ENCODE measurements at regions not wholly inside any gene's neighbourhood (a gene's known extent, or its start where the extent isn't known, plus 50 kb on each side); places are given as distances from the start of the nearest gene placed in this dataset.

DNA sequence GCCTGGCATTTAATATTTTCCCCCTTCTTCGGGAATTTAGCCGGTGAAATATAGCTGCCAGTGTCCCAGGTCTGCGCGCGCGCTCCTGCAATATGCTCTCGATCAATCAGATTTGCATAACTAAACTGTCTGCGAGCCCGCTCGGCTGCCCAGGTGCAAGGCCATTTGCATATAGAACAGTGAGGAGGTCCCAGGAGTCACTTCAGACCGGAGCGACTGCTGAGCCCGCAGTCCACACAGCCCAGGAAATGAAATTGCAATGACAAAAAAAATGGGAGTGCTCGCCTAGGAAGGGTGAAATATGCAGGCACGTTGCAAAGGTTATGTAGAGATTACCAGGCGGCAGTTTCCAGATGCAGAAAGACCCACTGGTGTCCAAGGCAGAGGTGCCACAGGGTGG is 228.5 kb downstream of the VRK1 start:
- DNase-seq: no peak
- peaks cover 22% of the 10 kb centered on the region for H3K4me1 Mint-ChIP-seq
- peak; percentile 54 for ATAC-seq (ENCODE audit: low read depth)
- TF ChIP-seq, protein P1, sequence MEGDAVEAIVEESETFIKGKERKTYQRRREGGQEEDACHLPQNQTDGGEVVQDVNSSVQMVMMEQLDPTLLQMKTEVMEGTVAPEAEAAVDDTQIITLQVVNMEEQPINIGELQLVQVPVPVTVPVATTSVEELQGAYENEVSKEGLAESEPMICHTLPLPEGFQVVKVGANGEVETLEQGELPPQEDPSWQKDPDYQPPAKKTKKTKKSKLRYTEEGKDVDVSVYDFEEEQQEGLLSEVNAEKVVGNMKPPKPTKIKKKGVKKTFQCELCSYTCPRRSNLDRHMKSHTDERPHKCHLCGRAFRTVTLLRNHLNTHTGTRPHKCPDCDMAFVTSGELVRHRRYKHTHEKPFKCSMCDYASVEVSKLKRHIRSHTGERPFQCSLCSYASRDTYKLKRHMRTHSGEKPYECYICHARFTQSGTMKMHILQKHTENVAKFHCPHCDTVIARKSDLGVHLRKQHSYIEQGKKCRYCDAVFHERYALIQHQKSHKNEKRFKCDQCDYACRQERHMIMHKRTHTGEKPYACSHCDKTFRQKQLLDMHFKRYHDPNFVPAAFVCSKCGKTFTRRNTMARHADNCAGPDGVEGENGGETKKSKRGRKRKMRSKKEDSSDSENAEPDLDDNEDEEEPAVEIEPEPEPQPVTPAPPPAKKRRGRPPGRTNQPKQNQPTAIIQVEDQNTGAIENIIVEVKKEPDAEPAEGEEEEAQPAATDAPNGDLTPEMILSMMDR (IDR thresholded peaks at IDR 0.05): no peak
- H3K27ac Mint-ChIP-seq: no peak overlapping the region
- H3K4me3 Mint-ChIP-seq: peak overlapping the region; percentile 29
- no peaks in the 10 kb centered on the region for H3K36me3 Mint-ChIP-seq (ENCODE audit: low read depth)
- ChIA-PET POLR2A (no interaction called here), CTCF (no interaction called here)
- no peaks in the 10 kb centered on the region for H3K9me3 Mint-ChIP-seq
- intact Hi-C loops (cut with micrococcal nuclease): no loop called here
- peaks cover 22% of the 10 kb centered on the region for H3K27me3 Mint-ChIP-seq

DNA sequence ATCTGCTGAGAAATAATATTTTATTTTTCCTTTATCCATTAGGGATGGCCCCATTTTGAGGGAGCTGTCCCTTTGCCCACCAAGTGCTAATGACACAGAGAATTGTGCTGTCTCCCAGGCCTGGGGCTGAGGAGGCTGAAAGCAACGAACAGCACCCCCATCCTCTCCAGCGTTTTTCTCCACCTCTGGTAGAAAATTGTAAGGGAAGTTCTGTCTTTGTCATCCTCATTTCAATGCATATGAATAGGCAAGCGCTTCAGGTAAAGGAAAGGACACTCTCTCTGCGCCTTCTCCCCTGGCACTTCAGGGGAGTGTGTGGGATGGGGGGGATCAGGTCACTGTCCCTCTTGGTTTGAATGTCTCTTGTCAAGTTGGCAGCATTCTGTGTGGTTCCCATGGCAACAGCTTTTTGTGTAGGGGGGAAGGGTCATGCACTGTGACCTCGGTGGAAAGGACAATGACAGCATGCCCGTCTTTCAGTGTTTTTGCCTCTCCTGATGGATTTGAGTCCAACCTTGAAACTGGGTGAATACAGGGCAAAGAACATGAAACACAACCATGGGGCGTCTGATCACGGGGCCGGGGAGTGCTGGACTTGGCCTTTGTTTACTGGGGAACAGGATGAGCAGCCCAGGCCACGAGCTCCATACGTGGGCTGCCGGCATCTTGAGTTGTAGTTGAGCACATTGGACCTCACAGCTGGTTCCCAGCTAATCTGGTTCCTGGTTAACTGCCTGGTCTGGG is 230.2 kb downstream of the VRK1 start:
- H3K27me3 Mint-ChIP-seq: peaks cover 36% of the 10 kb centered on the region
- no peak overlapping the region for H3K4me3 Mint-ChIP-seq
- ATAC-seq (ENCODE audit: low read depth) (no peak), DNase-seq (no peak)
- peaks cover 19% of the 10 kb centered on the region for H3K4me1 Mint-ChIP-seq
- POLR2A ChIA-PET: no interaction called here
- peaks cover 5% of the 10 kb centered on the region for H3K9me3 Mint-ChIP-seq
- no peak overlapping the region for H3K27ac Mint-ChIP-seq
- no peaks in the 10 kb centered on the region for H3K36me3 Mint-ChIP-seq (ENCODE audit: low read depth)
- CTCF ChIA-PET: no interaction called here
- intact Hi-C loops (cut with micrococcal nuclease): no loop called here
- TF ChIP-seq, protein P1 (IDR thresholded peaks at IDR 0.05): no peak

DNA sequence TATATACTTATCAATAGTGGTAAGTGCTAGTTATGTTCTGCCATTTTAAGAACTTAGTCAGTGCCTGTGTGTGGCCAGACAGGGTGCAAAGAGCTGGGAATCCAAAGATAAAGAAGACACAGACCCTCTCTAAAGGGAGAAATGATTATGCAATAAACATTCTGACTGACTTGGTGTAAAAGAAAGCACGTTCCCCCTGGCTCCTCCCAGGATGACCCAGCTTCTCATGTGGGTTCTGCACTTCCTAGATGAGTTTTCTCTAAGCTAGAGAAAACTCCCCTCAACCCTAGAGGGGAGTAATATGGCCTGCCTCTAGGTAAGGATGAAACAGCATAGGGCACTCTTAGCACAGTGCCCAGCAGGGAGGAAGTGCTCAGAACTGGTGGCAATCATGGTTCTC is 231.2 kb downstream of the VRK1 start:
- H3K4me3 Mint-ChIP-seq: no peak overlapping the region
- DNase-seq (no peak), ATAC-seq (ENCODE audit: low read depth) (no peak)
- no peak overlapping the region for H3K27ac Mint-ChIP-seq
- H3K4me1 Mint-ChIP-seq: peaks cover 23% of the 10 kb centered on the region
- TF ChIP-seq, protein P1 (IDR thresholded peaks at IDR 0.05): no peak
- CTCF ChIA-PET: no interaction called here
- no peaks in the 10 kb centered on the region for H3K36me3 Mint-ChIP-seq (ENCODE audit: low read depth)
- POLR2A ChIA-PET: no interaction called here
- peaks cover 40% of the 10 kb centered on the region for H3K27me3 Mint-ChIP-seq
- H3K9me3 Mint-ChIP-seq: peaks cover 5% of the 10 kb centered on the region
- intact Hi-C loops (cut with micrococcal nuclease): no loop called here

DNA sequence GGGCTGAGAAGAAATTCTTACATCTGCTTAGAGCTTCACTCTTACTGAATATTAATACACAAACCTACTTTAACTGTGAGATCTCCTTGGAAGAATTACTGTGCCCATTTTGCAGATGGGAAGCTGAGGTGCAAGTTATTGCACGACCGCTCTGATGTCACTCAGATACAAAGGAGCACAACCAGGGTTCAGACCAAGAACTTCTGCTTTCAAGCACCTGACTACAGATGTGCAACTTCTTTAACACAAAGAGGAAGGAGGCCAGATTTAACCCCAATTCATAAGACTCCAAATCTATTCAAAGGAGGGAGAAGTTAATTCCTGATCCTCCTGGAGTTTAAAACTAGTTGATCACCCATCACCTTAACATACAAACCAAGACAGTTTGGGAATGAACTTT is 232.6 kb downstream of the VRK1 start:
- ATAC-seq (ENCODE audit: low read depth) (no peak), DNase-seq (no peak)
- Mint-ChIP-seq H3K9me3 (peaks cover 5% of the 10 kb centered on the region), H3K36me3 (ENCODE audit: low read depth) (no peaks in the 10 kb centered on the region), H3K27me3 (peaks cover 40% of the 10 kb centered on the region), H3K27ac (no peak overlapping the region), H3K4me1 (peaks cover 23% of the 10 kb centered on the region), H3K4me3 (no peak overlapping the region)
- ChIA-PET CTCF (no interaction called here), POLR2A (no interaction called here)
- TF ChIP-seq, protein P1 (IDR thresholded peaks at IDR 0.05): no peak
- intact Hi-C loops (cut with micrococcal nuclease): no loop called here

DNA sequence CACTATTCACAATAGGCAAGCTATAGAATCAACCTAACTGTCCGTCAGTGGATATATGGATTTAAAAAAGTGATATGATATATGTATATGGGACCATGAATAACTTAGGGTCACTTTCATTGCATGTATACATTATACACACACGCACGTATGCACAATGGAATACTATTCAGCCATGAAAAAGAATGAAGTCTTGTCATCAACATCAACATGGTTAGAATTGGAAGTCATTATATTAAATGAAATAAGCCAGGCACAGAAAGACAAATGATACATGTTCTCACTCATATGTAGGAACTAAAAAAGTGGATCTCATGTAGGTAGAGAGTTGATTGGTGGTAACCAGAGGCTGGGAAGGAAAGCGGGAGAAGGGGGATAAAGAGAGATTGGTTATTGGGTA is 234.3 kb downstream of the VRK1 start:
- Mint-ChIP-seq H3K4me3 (no peak overlapping the region), H3K36me3 (ENCODE audit: low read depth) (no peaks in the 10 kb centered on the region), H3K27me3 (peaks cover 47% of the 10 kb centered on the region), H3K4me1 (peaks cover 13% of the 10 kb centered on the region), H3K27ac (no peak overlapping the region), H3K9me3 (peaks cover 5% of the 10 kb centered on the region)
- ATAC-seq (ENCODE audit: low read depth) (no peak), DNase-seq (no peak)
- intact Hi-C loops (cut with micrococcal nuclease): no loop called here
- TF ChIP-seq, protein P1 (IDR thresholded peaks at IDR 0.05): no peak
- ChIA-PET POLR2A (no interaction called here), CTCF (no interaction called here)

Measured in activated B cell treated with CpG ODN at 0.5 μM for 24 hours (primary cell).